ENCODE measurements at regions not wholly inside any gene's neighbourhood (a gene's known extent, or its start where the extent isn't known, plus 50 kb on each side); places are given as distances from the start of the nearest gene placed in this dataset.

DNA sequence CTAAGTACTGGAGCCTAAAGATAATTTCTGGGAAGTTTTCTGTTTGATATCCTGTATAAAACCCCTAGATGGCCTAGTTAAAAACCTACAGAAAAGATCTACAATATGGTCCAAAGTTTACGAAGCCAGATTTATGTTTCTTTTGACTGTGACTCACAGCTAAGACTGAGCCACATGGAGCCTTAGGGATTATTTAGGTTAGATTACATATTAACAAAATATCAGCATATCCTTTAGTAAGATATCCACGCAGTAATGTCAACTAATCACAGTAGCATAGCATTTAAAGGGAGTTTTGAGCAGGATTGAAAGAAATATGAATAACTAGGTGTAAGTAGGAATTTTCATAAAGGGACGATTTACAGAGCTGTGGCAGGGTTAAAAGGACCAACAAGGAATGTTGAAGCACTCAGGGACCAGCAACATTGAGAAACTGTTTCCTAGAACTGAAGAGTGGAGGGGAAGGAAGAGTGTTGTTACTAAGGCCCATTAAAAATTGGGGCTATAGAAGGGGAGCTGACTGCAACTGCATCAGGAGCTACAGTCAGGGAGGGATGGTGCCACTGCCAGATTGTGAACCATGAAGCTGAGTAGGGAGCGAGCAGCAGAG lies 155.5 kb downstream of the DACT1 start:
- H3K9me3 ChIP-seq, result no peaks in the 10 kb centered on the region
- 72 to 75% methylated on average over 4 of the region's 4 CpGs for WGBS, 2 donors
- no peak for DNase-seq
- no peak overlapping the region for H3K27ac ChIP-seq
- H3K4me1 ChIP-seq, result no peaks in the 10 kb centered on the region
- H3K4me3 ChIP-seq, result no peak overlapping the region
- H3K36me3 ChIP-seq, result no peaks in the 10 kb centered on the region
- TF ChIP-seq, protein P1, sequence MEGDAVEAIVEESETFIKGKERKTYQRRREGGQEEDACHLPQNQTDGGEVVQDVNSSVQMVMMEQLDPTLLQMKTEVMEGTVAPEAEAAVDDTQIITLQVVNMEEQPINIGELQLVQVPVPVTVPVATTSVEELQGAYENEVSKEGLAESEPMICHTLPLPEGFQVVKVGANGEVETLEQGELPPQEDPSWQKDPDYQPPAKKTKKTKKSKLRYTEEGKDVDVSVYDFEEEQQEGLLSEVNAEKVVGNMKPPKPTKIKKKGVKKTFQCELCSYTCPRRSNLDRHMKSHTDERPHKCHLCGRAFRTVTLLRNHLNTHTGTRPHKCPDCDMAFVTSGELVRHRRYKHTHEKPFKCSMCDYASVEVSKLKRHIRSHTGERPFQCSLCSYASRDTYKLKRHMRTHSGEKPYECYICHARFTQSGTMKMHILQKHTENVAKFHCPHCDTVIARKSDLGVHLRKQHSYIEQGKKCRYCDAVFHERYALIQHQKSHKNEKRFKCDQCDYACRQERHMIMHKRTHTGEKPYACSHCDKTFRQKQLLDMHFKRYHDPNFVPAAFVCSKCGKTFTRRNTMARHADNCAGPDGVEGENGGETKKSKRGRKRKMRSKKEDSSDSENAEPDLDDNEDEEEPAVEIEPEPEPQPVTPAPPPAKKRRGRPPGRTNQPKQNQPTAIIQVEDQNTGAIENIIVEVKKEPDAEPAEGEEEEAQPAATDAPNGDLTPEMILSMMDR (IDR thresholded peaks at IDR 0.05), result no peak
- TF ChIP-seq POLR2A (IDR thresholded peaks at IDR 0.05), result no peak
- intact Hi-C loops (cut with DNase I), result no loop called here
- H3K27me3 ChIP-seq, result no peaks in the 10 kb centered on the region

GRCh38 chr14:58794993-58795762 lies 157.4 kb downstream of the DACT1 start:
- Histone ChIP-seq H3K27me3 (no peaks in the 10 kb centered on the region), H3K27ac (no peak overlapping the region), H3K4me1 (no peaks in the 10 kb centered on the region), H3K9me3 (no peaks in the 10 kb centered on the region), H3K36me3 (no peaks in the 10 kb centered on the region), H3K4me3 (no peak overlapping the region)
- no peak for TF ChIP-seq POLR2A (IDR thresholded peaks at IDR 0.05)
- TF ChIP-seq, protein P1 (IDR thresholded peaks at IDR 0.05), result no peak
- WGBS, 2 donors, result 62 to 70% methylated on average over 5 of the region's 5 CpGs
- intact Hi-C loops (cut with DNase I), result no loop called here
- DNase-seq, result no peak

GRCh38 chr14:58796242-58797009 lies 158.7 kb downstream of the DACT1 start:
- no peaks in the 10 kb centered on the region for H3K36me3 ChIP-seq
- TF ChIP-seq, protein P1 (IDR thresholded peaks at IDR 0.05), result no peak
- TF ChIP-seq POLR2A (IDR thresholded peaks at IDR 0.05), result no peak
- no peaks in the 10 kb centered on the region for H3K27me3 ChIP-seq
- WGBS, 2 donors, result 33 to 43% methylated on average over 5 of the region's 5 CpGs
- no peaks in the 10 kb centered on the region for H3K9me3 ChIP-seq
- intact Hi-C loops (cut with DNase I), result no loop called here
- no peak overlapping the region for H3K4me3 ChIP-seq
- H3K4me1 ChIP-seq, result no peaks in the 10 kb centered on the region
- DNase-seq, result no peak
- H3K27ac ChIP-seq, result no peak overlapping the region

DNA sequence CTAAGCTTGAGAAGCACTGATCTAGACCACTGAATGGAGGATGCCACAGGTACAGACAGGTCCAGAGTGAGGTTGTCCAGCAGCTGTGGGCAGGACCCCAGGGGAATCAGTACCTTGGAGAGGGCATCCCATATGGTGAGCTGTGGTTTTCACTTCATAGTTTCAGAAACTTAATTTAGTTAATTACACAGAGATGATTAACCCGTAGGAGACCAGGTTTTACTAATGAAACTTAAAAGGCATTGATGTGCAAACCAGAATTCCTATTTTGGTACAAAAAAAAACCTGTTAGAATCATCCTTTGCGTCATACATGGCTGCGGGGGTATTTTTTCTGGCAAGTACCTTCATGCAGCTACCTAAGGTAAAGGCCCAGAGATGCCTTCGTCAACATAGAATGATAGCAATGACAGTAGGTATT lies 159.3 kb downstream of the DACT1 start:
- H3K4me3 ChIP-seq, result no peak overlapping the region
- no peaks in the 10 kb centered on the region for H3K9me3 ChIP-seq
- 52 to 68% methylated on average over 4 of the region's 4 CpGs for WGBS, 2 donors
- intact Hi-C loops (cut with DNase I), result no loop called here
- H3K27me3 ChIP-seq, result no peaks in the 10 kb centered on the region
- H3K27ac ChIP-seq, result no peak overlapping the region
- H3K36me3 ChIP-seq, result no peaks in the 10 kb centered on the region
- H3K4me1 ChIP-seq, result no peaks in the 10 kb centered on the region
- no peak for DNase-seq
- no peak for TF ChIP-seq POLR2A (IDR thresholded peaks at IDR 0.05)
- TF ChIP-seq, protein P1 (IDR thresholded peaks at IDR 0.05), result no peak

DNA sequence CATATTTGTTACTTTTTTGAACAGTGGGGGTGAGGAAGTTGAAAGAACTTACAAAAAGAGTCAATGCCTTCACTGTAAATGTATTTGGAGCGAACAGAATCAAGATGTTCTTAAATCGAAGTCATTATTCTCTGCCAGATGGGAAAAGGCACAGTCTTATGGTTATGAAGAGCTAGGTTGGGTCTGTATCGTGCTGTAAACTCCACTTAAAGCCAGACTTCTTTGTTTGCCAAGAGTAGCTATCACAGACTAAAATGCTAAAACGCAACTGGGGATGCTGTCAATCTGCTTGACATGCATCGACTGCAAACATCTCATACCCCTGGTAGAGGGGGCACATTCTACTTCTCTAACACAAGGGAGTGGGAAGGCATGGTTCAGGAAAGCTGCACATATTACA lies 160.4 kb downstream of the DACT1 start:
- H3K36me3 ChIP-seq, result no peaks in the 10 kb centered on the region
- H3K27ac ChIP-seq, result no peak overlapping the region
- H3K9me3 ChIP-seq, result no peaks in the 10 kb centered on the region
- intact Hi-C loops (cut with DNase I), result no loop called here
- H3K4me1 ChIP-seq, result no peaks in the 10 kb centered on the region
- WGBS, 2 donors, result 75 to 86% methylated on average over 5 of the region's 5 CpGs
- no peaks in the 10 kb centered on the region for H3K27me3 ChIP-seq
- DNase-seq, result no peak
- no peak overlapping the region for H3K4me3 ChIP-seq
- TF ChIP-seq, protein P1 (IDR thresholded peaks at IDR 0.05), result no peak
